ENCODE measurements at regions not wholly inside any gene's neighbourhood (a gene's known extent, or its start where the extent isn't known, plus 50 kb on each side); places are given as distances from the start of the nearest gene placed in this dataset.
A peak's percentile ranks its signal among the peaks of the same experiment; 100 is the strongest.
"Not testable (repeated sequence)": the region's sequence is repeated elsewhere in the genome, so short reads cannot be mapped to it uniquely, and the experiment has no call there.

- DNase-seq (ENCODE audit: low read depth), result no peak
These were observed 261.2 kb downstream of the STIM2 start for GRCh38 chr4:27121830-27122229.

DNA sequence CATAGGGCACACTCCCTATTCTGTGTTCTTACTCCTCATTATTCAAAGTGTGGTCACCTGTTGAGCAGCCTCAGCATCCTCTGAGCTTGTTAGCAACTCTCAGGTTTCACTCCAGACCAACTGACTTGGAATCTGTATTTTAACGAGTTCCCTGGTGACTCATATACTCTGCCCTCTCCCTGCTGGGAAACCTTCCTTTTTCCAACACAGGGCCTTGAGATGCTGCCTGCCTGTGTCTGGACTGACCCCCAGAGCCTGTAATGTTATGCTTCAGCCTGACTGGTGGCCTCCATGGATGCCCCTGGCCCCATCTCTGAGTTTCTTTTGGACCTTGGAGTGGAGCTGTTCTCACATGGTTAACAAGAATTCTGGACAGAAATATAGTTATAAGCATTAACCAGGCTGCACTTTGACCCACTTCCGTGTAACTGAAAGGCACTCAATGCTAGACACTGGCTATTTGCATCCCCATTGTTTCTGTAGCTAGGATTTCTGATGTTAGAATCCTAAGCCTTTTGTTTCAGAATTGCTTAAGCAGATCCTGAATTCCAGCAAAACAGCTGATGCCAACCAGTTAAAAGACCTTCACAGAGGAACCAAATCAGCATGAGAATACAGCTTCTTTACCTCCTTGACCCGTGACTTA, 262.6 kb downstream of the STIM2 start:
- DNase-seq (ENCODE audit: low read depth), result no peak

DNA sequence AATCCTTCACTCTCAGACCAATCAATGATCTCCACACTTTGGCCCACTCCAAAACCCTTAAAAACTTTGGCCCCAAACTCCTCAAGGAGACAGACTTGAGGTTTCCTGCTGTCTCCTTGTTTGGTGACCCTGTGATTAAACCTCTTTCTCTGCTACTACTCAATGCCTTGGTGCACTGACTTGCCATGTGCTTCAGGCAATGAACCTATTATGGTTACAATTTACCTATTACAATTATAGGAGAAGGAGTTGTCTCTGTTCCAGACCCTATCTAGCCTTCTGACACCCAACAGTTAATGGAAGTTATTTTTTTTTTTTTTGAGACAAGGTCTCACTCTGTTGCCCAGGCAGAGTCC, 263.1 kb downstream of the STIM2 start:
- no peak for DNase-seq (ENCODE audit: low read depth)

GRCh38 chr4:27126895-27127294, 266.3 kb downstream of the STIM2 start:
- not testable (repeated sequence) for DNase-seq (ENCODE audit: low read depth)

GRCh38 chr4:27128443-27128842, 267.8 kb downstream of the STIM2 start:
- no peak for DNase-seq (ENCODE audit: low read depth)

GRCh38 chr4:27129871-27130366, 269.3 kb downstream of the STIM2 start:
- DNase-seq (ENCODE audit: low read depth), result no peak

GRCh38 chr4:27132497-27132896, 271.9 kb downstream of the STIM2 start:
- no peak for DNase-seq (ENCODE audit: low read depth)

- DNase-seq (ENCODE audit: low read depth), result no peak
These were observed 279.8 kb downstream of the STIM2 start for GRCh38 chr4:27140486-27140885.

DNA sequence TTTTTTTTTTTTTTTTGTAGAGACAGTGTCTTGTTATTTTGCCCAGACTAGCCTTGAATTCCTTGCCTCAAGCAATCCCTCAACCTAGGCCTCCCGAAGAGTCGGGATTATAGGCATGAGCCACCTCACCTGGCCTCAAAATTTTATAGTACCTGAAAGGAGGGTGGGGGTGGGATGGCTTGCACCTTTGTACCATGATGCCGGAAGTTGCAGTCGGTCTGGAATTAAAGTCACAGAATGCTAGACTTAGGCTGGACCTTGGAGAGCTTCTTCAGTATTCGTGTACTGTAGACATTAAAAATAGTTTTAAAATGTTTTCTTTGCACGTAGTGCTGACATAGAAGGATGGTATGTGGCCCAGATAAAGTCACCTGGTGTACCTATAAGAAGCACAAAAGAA, 280.9 kb downstream of the STIM2 start:
- no peak for DNase-seq (ENCODE audit: low read depth)

DNA sequence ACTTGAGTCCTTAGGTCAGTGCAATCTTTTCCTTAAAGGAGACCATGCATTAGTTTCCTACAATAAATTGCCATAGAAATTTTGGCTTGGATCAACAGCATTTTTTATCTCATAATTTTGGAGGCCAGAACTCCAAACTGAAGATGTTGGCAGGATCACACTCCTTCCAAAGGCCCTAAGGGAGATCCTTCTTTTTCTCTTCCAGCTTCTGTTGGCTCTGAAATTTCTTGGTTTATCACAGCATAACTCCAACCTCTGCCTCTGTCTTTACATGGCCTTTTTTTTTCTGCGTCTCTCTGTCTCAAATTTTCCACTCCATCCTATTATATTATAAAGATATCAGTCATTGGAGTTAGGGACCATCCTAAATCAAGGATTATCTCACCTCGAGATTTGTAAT, 282.2 kb downstream of the STIM2 start:
- DNase-seq (ENCODE audit: low read depth), result no peak

GRCh38 chr4:27145597-27145996, 285.0 kb downstream of the STIM2 start:
- no peak for DNase-seq (ENCODE audit: low read depth)

- no peak for DNase-seq (ENCODE audit: low read depth)
These were observed 287.7 kb downstream of the STIM2 start for GRCh38 chr4:27148211-27148895.

DNA sequence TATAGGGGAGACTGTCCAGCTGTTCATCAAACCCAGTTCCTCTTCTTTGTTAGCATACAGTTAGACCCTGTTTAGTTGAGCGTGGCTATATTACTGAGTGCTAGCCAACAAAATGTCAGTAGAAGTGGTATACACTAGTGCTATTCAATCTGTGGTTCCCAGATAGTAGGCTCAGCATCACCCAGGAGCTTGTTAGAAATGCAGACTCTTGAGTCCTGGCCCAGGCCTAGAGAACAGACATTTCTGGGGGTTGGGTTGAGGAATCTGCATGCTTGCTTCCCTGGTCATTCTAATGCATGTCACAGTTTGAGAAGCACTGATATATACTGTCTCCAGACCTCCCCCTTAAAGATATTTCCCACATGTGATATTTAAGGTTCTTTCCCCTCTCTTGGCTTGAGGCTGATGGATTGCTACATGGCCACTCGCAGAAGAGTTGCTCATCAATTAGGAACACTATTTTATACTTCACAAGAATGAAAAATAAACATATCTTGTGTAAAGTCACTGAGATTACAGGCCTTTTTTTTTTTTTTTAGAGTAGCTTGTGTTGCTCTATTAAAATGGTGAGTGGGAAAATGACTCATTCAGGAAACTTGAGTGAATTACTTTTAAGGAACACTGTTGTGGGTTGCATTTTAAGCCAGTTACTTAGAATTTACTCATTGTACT, 289.0 kb downstream of the STIM2 start:
- DNase-seq (ENCODE audit: low read depth), result peak; percentile 5

DNA sequence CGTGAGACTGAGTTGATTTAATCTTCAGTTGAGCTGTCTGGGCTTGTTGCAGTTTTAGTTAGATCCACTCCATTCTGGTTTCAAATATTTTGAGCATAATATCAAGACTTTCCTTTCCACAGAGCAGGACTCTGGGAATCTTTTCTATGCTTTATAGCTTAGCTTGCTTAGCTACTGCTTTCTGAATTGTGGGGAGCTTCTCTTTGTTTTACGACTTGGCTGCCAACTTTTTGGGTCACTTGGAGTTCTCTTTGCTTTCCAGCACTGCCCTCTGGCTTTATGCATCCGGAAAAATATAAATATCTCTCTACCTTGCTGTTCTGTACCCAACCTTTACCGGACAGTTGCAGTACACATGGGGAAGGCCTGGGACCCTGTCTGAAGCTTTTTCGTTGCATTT, 292.1 kb downstream of the STIM2 start:
- no peak for DNase-seq (ENCODE audit: low read depth)

GRCh38 chr4:27154706-27155105, 294.1 kb downstream of the STIM2 start:
- peak; percentile 16 for DNase-seq (ENCODE audit: low read depth)

DNA sequence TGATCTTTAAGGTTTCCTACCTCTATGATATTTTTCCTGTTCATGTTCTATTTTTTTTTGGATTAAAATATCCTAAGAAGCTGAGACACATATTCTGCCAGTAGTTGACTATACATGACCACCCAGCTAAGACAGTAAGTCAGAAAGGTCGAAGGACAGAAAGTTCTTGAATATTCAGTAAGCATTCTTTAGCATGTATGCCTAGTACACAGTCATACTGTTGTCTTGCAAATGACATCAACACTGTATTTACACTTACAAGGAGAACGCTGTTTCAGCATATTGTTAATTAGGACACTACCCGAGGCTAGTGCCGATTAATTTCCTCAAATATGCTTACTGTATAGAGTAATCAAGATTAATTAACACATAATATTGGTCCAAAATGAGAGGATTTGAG, 300.6 kb downstream of the STIM2 start:
- DNase-seq (ENCODE audit: low read depth), result no peak

DNA sequence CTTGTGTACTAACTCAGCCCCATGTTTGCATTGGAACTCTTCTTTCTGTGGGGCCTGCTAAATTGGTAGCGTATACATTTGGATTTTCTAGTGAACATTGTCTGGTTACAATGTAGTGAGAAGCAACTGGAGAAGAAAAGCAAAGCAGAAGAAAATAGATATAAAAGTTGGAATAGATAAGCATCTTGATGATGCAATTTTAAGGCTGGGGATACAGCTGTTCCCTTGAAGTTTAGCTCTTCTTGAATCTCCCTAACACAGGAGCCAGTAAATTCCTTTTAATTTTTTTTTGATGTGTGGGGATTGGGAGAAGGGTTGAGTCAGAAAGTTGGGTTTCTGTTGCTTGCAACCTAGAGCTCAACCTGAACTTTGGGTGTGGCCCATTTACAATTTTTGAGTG, 308.1 kb downstream of the STIM2 start:
- DNase-seq (ENCODE audit: low read depth), result no peak

- no peak for DNase-seq (ENCODE audit: low read depth)
These were observed 312.6 kb downstream of the STIM2 start for GRCh38 chr4:27173280-27173679.

DNA sequence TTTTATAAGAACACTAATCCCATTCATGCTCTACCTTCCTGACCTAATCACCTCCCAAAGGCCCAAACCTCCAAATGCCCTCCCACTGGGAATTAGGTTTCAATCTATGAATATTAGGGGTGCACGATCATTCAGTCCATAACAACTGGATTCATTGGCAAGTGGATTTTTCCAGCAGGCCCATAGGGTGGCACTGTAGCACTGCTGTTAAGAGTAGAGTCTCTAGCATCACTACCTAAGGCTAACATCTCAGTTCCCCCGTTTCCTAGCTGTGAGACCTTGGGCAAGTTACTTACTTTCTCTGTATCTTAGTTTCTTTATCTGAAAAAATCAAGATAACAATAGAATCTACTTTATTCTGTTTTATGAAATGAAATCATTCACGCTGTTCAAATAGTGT, 315.8 kb downstream of the STIM2 start:
- no peak for DNase-seq (ENCODE audit: low read depth)

GRCh38 chr4:27176881-27177280, 316.2 kb downstream of the STIM2 start:
- no peak for DNase-seq (ENCODE audit: low read depth)

DNA sequence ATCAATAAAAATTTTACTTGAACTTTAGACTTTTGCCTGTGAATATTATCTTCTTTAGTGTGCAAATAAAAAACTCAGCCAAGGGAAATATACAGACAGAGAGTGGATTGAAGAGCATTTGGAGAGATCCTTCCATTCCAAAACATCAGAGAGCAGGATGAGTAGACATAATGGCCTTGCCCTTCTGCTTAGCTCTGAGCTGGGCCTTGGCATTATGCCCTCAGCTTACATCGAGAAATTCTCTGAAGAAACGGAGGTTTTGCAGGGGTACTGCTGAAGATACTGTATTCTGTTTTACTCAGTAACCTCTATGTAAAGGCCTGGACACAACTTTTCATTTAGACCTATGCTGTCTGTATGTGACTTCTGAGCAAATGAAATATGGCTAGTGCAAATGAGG, 317.4 kb downstream of the STIM2 start:
- DNase-seq (ENCODE audit: low read depth), result no peak

- no peak for DNase-seq (ENCODE audit: low read depth)
These were observed 321.1 kb downstream of the STIM2 start for GRCh38 chr4:27181693-27182092.

GRCh38 chr4:27182211-27182610, 321.6 kb downstream of the STIM2 start:
- DNase-seq (ENCODE audit: low read depth), result no peak

Measured in HS-5 (cell line).